Transverse colon (tissue), 1 donor: ENCODE measurements at regions not wholly inside any gene's neighbourhood (a gene's known extent, or its start where the extent isn't known, plus 50 kb on each side); places are given as distances from the start of the nearest gene placed in this dataset.

Experiments used
- EP300 ChIP-seq: sonication (generic); formaldehyde crosslinking; IDR thresholded peaks from one replicate; pipeline ENCODE4 v1.6.1; 2017; ENCODE audit warnings: antibody characterized with exemption, low read depth
- POLR2A ChIP-seq: fragments of 450-650 bp; IDR thresholded peaks from one replicate; pipeline ENCODE4 v1.6.1; 2016; ENCODE audit warnings: antibody characterized with exemption, mild to moderate bottlenecking, moderate library complexity

DNA sequence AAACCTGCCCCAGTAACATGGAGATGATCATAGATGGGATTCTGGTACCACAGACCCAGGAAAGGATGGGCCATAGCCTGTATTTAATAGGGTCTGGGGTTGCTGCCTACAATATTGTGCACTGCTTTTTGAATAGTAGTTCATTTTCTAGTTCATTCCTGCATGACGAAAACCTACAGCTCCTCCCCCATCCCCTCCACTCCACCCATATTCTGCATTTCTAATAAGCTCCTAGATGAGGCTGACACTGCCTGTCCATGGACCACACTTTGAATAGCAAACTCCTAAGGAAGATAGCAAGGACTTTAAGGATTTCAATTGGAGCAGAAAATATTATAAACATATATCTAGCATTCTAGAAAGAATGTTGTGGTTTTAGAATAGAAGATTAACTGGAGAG is 75.5 kb downstream of the ISOC1 start:
- no peak for TF ChIP-seq EP300
- TF ChIP-seq POLR2A = no peak
